GM12892 (cell line): ENCODE measurements at regions not wholly inside any gene's neighbourhood (a gene's known extent, or its start where the extent isn't known, plus 50 kb on each side); places are given as distances from the start of the nearest gene placed in this dataset.

Experiments
- POLR2A ChIP-seq: IDR thresholded peaks from 2 replicates; pipeline ENCODE4 v1.6.1; 2011; ENCODE audit warnings: low read depth, low read length, control low read depth
- TAF1 ChIP-seq: IDR thresholded peaks from 2 replicates; pipeline ENCODE4 v1.6.1; 2011; ENCODE audit warnings: low read depth, mild to moderate bottlenecking, control low read depth, low read length, borderline replicate concordance

DNA sequence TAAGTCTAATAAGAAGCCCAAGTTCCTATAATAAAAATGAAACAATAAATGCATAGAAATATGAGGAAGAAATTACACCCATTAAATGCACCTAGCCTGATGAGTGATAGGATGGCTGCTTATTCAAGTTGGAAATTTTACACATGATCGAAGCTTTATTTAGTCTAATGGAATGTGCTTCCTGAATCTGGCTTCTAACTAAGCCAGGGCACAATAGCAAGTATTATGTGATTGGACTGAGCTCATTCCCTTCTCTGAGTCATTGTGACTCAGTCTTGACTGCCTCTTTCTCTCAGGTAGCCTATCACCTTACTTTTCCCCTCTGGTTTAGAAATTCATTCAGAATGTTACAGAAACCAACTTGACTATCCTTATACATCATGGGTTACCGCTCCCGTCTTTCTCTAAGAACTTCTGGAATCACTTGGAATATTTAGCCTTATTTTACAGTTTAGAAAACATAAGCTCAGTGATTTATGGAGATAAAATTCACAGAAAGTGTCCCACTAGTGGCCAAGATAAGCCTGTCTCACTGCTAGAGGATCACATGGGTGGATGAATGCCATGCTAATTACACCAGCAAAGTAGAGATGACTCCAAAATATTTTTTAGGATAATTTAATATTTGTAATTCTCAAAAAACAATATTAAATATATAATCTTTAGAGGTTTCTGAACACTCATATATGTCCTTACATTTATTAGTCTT, 505.3 kb upstream of the JAG1 start:
- TF ChIP-seq POLR2A (no peak), TAF1 (no peak)
